NCI-H1092 (cell line): ENCODE measurements at regions not wholly inside any gene's neighbourhood (a gene's known extent, or its start where the extent isn't known, plus 50 kb on each side); places are given as distances from the start of the nearest gene placed in this dataset.
"Not testable (repeated sequence)": the region's sequence is repeated elsewhere in the genome, so short reads cannot be mapped to it uniquely, and the experiment has no call there.

Source experiments
- DNase-seq: peaks from one replicate; lab custom pipeline; 2025; lab: John Stamatoyannopoulos, UW

DNA sequence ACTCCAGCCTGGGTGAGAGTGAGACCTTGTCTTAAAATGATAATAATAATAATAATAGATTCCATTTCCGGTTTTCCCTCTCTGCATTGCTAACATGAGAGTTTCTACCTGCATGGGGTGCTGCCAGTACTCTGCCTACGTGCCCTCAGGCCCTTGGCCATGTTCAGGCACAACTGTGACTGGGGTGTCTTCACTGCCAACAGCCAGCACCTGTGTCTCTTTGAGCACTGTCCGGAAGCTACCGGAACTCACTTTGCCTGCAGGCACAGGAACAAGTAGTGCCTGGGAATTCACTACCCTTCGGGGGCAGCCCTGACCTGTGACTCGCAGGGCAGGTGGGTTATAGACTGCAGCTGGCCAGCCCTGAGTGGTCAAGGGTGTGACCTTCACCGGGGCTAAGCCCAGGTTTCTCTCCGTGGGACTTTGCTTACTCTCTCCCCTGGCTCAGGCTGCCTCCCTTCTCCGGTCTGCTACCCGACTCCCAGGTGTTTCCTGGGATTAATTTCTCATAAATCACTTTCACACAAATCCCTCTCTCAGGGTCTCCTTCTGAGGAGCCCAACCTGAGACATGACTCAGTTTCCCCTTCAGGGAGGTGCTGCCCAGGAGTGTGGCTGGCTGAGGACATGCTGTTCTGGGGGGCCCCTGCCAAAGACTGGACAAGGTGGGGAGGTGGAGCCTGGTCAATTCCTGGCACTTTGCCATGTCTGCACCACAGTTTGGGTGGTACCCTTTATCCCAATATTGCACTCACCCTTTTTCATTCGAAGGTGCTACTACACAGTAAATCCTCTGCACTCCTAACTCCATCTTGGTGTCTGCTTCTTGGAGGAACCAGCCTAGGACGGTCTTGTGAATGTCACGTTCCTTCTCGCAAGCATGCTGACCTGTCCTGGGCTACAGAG, 79.5 kb upstream of the RALGAPA2 start:
- DNase-seq, result no peak

DNA sequence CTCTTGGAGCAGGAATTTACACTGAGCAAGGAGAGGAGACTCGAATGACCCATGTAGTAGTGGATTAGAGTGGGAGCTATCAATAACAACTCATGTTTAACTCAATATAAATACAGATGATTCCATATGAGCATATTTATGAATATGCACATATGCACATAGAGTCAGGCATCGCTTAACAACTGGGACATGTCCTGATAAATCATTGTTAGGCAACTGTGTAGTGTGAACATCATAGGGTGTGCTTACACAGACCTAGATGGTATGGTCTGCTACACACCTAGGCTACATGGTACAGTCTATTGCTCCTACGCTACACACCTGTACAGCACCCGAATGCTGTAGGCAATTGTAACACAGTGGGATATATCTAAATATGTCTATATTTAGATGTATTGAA, 75.9 kb upstream of the RALGAPA2 start:
- DNase-seq, result no peak

DNA sequence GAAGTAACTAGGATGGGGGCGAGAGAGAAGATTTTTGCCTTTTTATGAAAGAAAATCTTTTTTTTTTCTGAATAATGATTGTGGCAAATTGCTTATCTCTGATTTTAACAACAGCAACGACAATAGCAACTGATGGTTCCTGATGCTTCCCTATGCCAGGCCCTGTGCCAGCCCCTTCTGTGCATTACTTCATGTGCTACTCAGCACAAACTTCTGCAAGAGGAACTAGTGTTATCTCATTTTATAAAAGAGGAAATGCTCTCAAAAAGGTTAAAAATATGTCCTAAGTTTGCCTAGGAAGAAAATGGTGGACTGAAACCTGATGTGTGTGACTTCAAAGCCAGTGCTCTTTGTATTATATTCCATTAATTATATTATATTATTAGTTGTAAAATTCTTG, 74.0 kb upstream of the RALGAPA2 start:
- DNase-seq, result no peak

DNA sequence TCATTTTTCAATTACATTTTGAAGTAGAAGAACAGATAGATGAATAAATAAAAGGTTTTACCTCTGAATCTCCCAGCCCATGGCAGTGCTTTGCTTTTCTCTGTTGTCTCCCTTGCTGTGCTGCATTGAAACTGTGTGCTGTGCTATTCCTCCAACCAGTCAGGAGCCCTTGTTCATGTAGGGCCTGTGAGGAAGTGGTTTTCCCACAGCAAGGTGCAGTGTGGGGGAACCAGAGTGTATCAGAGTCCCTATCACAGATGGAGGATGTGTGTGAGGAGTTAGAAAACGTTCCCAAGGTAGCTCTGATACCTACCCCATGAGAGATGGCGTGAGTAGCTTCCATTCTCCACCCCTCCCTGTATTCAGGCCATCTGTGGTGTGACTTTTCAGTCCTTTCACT, 72.8 kb upstream of the RALGAPA2 start:
- DNase-seq, result no peak

DNA sequence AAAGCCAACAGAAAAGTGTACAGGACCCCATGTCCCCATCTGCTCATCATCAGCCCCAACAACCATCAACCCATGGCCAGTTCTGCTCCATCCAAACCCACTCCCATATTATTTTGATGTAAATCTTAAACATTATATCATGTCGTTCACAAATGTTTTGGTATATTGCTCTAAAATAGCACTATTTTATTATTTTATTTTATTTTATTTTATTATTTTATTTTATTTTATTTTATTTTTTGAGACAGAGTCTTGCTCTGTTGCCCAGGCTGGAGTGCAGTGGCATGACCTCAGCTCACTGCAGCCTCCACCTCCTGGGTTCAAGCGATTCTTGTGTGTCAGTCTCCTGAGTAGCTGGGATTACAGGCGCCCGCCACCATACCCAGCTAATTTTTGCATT, 72.0 kb upstream of the RALGAPA2 start:
- DNase-seq, result not testable (repeated sequence)

DNA sequence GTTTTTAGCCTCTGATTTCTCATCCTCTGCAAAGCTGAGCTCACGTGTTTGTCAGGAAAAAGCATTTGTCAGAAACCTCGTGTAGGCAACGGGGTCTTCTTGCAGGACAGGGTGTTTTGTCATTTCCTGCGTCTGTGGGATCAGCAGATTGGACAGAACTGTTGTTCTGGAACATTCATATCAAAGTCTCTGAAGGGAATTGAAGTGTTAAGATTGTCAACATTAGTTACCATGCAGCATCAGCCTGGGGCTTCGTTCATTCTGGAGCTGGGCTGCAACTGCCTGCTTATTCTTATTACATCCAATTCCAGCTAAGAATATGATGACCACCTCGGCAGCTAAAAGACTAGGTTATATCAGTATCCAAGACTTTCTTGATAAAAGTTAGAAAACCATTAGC, 71.0 kb upstream of the RALGAPA2 start:
- DNase-seq, result no peak

DNA sequence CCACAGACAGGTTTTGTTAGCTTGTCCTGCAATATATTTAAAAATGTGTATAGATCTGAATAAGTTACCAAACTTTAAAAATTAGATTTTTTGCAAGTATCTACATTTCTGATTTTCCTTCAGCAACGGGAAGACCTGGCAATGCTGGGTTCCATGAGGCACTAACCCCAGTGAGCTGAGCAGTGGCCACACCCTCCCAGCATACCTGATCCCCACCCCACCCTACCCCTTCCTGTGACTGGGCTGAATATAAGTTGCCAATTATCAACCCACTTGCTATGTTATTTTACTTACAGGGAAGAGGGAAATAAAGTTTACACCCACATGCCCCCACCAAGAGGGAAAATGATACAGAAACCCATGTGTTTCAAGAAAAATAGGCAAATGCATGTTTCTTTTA, 70.3 kb upstream of the RALGAPA2 start:
- DNase-seq, result no peak

DNA sequence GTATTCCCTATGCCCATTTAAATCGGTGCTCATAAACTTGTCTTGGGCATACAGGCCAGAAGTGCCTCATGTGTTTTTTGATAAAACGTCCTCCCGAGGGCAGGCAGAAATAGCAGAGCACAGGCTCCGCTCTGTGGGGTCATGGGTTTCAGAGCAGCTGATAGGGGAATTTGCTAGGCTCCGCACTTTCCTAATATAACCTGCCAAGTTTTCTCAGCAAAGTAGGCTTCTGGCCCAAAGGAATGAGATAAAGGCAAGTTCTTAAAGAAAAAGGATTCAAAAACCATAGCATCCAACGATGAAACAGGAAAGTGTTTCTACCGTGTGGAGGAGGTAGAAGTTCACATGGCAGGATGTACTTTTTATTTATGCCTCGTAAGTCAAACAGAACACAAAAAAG, 69.8 kb upstream of the RALGAPA2 start:
- DNase-seq, result no peak

DNA sequence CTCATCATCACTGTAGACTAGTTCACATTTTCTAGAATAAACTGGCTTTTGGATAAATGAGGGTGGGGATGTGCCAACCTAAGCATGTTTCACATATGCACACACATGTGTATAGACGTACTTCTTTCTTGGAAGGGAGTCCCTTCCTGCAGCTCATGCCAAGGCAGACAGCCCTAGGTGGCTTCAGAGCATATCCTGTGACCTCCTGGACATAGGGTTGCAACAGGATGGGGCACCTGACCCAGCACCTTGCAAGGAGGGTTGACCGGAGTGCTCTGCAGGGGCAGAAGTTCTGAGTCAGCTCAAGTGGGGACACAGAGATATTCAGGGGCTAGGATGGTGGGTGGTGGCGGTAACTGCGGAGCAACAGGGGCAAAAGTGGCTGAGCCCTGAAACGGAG, 68.6 kb upstream of the RALGAPA2 start:
- DNase-seq, result no peak

DNA sequence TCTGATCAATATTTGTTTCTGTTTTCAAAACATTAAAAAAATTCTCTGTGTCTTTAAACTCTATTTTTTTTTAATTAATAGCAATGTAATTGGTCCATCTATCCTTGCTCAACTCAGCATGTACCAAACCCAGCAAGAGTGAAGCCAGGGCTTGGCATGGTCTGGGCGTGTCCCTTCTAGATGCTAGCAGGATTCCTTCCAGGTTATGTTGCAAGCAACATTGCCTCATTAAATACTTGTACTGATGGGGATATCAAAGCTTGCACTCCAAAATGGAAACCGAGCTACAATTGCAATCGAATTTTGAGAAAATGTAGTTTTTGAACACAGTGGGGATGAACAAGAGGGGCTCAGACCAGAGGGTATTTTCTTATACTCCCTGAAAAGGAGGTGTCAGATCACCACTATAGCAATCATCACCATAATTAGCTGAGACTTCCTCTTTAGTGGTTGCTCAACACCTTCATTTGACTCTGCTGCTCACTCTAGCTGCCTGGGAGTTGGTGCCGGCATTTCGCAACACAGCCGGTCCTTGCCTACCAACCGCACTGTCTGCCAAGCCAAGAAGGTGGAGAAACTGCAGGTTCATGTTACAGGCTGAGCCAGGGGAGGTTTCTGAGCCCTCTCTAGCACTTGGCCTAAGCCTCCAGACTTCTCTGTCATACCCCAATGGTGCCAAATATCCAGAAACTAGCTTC, 67.8 kb upstream of the RALGAPA2 start:
- no peak for DNase-seq

DNA sequence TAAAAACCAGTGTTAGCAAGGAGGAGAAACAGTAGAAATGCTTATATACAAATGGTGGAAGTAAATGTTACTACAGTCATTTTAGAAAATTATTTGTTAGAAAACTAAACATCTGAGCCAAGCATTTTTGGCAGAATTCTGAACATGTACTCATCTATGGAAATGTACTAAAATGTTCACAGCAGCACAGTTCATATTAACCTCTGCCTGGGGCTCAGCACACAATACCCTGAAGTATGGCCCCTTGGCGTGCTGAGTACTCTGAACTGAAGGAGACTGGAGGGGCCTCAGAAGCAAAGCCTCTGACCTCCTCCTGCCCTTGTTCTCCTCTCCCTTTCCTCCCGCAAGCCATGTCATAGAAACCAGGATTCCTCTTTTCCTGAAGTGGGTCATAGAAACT, 66.2 kb upstream of the RALGAPA2 start:
- DNase-seq, result no peak

DNA sequence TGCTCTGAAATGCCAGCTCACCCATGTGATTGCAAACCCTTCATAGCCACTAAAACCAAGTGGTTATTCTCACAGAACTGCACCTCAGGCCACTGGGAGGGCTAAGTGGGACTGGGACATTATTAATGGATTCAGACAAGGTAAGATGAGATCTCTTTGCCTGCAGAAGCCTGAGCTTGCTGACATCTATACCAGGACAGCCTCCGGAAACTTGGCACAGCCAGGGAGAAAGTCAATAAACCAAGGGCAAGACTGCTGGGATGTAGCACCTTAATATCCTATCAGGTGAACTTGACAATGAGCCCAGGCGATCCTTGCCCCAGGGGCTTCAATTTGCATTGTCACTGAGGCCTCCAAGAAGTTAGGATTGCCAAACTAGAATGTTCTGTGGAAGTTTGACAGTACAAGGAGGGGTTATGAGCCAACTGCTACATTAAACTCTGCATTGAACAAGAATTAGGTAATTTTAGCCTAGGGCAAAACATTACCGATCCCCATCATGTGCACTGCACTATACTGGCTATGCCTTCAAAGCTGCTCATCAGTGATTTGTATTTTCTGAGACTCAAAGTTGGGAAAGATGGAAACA, 60.1 kb upstream of the RALGAPA2 start:
- DNase-seq, result no peak

DNA sequence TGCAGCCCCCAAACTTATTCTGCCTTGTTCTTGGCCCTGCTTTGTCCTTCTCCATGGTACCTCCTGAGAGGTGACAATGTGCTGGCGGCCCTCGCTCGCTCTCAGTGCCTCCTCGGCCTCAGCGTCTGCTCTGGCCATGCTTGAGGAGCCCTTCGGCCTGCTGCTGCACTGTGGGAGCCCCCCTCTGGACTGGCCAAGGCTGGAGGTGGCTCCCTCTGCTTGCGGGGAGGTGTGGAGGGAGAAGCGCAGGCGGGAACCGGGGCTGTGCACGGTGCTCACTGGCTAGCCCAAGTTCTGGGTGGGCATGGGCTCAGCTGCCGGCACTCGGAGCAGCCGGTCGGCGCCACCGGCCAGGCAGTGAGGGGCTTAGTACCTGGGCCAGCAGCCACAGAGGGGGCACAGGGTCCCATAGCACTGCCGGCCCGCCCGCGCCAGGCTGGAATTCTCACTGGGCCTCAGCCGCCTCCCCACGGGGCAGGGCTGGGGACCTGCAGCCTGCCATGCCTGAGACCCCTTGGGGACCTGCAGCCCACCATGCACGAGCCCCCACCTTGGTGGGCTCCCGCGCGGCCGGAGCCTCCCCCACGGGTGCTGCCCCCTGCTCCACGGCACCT, 55.9 kb upstream of the RALGAPA2 start:
- no peak for DNase-seq

DNA sequence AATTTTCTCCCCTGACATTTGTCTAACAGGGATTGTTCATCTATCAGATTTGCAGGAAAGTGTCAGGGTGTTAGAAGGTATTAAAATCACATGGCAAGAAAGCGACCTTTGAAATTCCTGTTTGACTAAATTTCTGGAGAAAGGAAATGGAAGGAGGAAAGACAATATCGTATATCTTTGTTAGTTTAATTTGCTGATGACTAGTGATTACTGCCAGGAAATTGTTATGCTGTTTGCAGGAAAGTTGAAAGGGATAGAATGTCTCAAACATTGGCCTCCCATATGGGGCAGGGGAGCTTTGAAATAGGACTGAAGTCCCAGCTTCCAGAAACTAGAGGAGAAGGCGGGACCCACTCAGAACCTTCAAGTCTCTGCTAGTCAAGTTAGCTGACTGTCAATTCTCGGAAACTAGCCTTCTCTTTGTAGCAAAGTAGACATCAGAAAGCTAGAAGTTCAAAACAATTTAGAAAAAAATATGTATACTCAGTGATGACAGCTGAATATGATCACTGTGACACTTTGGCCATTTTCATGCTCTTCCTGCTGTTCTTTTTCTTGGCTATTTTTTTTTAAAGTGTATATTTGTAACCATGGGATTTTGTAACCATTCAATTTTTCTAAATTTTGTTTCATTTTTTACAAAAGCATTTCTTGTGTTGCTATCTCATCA, 53.4 kb upstream of the RALGAPA2 start:
- no peak for DNase-seq

DNA sequence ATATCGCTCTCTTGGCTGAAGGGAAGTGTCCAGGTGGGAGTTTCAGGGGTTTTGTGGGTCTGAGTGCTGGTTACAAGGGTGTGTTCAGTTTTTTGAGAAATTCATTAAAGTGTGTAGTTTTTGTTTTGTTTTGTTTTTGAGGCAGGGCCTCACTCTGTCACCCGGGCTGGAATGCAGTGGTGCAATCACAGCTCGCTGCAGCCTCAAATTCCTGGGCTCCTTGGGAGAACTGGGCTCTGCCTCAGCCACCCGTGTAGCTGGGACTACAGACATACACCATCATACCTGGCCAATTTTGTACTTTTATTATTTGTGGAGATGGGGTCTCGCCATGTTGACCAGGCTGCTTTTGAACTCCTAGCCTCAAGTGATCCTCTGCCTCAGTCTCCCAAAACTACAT, 51.2 kb upstream of the RALGAPA2 start:
- no peak for DNase-seq
